Hepatocyte (in vitro differentiated cells): ENCODE measurements at regions not wholly inside any gene's neighbourhood (a gene's known extent, or its start where the extent isn't known, plus 50 kb on each side); places are given as distances from the start of the nearest gene placed in this dataset.

Experiments
- EZH2 ChIP-seq: fragments of 200-600 bp; sonication (generic); IDR thresholded peaks from 2 replicates; pipeline ENCODE4 v1.6.1; 2016; ENCODE audit warnings: antibody characterized with exemption, mild to moderate bottlenecking, borderline replicate concordance
- TF ChIP-seq, protein P1 (sequence below): fragments of 200-600 bp; sonication (generic); IDR thresholded peaks from 2 replicates; pipeline ENCODE4 v1.5.1; 2016; ENCODE audit warnings: antibody characterized with exemption, mild to moderate bottlenecking; ENCODE audit not compliant: poor library complexity

DNA sequence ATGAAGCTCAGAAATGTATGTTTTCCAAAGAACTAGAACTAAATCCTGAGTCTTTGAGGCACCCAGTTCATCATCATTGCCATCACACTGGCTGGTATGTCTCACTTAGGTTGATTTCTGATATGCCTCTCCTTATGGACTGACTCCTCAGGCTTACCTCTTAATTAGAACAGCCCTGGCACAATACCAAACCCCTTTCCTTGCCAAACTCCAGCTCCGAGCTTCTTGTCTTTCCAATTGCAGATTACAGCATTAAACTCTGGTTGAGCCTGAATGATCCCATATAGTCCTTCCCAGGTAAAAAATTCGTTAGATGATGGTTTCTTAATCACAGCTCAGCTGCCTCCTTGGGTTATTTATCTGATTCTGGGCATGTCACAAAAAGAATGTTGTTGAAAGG, 66.3 kb downstream of the RTP4 start:
- no peak for TF ChIP-seq EZH2
- TF ChIP-seq, protein P1, sequence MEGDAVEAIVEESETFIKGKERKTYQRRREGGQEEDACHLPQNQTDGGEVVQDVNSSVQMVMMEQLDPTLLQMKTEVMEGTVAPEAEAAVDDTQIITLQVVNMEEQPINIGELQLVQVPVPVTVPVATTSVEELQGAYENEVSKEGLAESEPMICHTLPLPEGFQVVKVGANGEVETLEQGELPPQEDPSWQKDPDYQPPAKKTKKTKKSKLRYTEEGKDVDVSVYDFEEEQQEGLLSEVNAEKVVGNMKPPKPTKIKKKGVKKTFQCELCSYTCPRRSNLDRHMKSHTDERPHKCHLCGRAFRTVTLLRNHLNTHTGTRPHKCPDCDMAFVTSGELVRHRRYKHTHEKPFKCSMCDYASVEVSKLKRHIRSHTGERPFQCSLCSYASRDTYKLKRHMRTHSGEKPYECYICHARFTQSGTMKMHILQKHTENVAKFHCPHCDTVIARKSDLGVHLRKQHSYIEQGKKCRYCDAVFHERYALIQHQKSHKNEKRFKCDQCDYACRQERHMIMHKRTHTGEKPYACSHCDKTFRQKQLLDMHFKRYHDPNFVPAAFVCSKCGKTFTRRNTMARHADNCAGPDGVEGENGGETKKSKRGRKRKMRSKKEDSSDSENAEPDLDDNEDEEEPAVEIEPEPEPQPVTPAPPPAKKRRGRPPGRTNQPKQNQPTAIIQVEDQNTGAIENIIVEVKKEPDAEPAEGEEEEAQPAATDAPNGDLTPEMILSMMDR = no peak
